ENCODE measurements at regions not wholly inside any gene's neighbourhood (a gene's known extent, or its start where the extent isn't known, plus 50 kb on each side); places are given as distances from the start of the nearest gene placed in this dataset.

GRCh38 chr10:110355141-110355831 lies 50.6 kb upstream of the SMNDC1 start:
- TF ChIP-seq, protein P1, sequence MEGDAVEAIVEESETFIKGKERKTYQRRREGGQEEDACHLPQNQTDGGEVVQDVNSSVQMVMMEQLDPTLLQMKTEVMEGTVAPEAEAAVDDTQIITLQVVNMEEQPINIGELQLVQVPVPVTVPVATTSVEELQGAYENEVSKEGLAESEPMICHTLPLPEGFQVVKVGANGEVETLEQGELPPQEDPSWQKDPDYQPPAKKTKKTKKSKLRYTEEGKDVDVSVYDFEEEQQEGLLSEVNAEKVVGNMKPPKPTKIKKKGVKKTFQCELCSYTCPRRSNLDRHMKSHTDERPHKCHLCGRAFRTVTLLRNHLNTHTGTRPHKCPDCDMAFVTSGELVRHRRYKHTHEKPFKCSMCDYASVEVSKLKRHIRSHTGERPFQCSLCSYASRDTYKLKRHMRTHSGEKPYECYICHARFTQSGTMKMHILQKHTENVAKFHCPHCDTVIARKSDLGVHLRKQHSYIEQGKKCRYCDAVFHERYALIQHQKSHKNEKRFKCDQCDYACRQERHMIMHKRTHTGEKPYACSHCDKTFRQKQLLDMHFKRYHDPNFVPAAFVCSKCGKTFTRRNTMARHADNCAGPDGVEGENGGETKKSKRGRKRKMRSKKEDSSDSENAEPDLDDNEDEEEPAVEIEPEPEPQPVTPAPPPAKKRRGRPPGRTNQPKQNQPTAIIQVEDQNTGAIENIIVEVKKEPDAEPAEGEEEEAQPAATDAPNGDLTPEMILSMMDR (IDR thresholded peaks at IDR 0.05; ENCODE audit: poor library complexity): no peak
- no peak for TF ChIP-seq EZH2phosphoT487 (IDR thresholded peaks at IDR 0.05; ENCODE audit: low read depth, severe bottlenecking, unreplicated experiment)
